Sigmoid colon (tissue), 6 donors: ENCODE measurements at regions not wholly inside any gene's neighbourhood (a gene's known extent, or its start where the extent isn't known, plus 50 kb on each side); places are given as distances from the start of the nearest gene placed in this dataset.

Experiments
- DNase-seq: peaks from one replicate; pipeline ENCODE4 v3.0.0-alpha.2; 2019
- H3K27ac ChIP-seq, 4 donors: fragments of 200-600 bp; sonication (generic); one replicate each; pipeline ENCODE4 v1.5.1; 2016 to 2019; ENCODE audit warnings: mild to moderate bottlenecking in 1 of 4
- H3K27me3 ChIP-seq, 3 donors: fragments of 200-600 bp; sonication (generic); one replicate each; pipeline ENCODE4 v1.5.1; 2019; ENCODE audit warnings: mild to moderate bottlenecking in 1 of 3
- H3K36me3 ChIP-seq, 4 donors: fragments of 200-600 bp; sonication (generic); one replicate each; pipeline ENCODE4 v1.5.1; 2016 to 2019
- H3K4me1 ChIP-seq, 4 donors: fragments of 200-600 bp; sonication (generic); one replicate each; pipeline ENCODE4 v1.5.1; 2017 to 2019
- H3K4me3 ChIP-seq, 4 donors: fragments of 200-600 bp; sonication (generic); one replicate each; pipeline ENCODE4 v1.5.1; 2017 to 2019; ENCODE audit warnings: mild to moderate bottlenecking in 2 of 4, moderate library complexity in 1 of 4
- H3K9me3 ChIP-seq, 4 donors: fragments of 200-600 bp in 3 of 4; sonication (generic) in 3 of 4; one replicate each; pipeline versions ENCODE4 v1.5.1 to v1.6.1; 2013 to 2019
- CTCF ChIP-seq, 4 experiments: fragments of 450-650 bp in 3 of 4; fragments of 200-600 bp in 1 of 4; IDR thresholded peaks; one replicate each; pipeline ENCODE4 v1.5.1; 2016 to 2019; ENCODE audit warnings: antibody characterized with exemption in 4 of 4, mild to moderate bottlenecking in 3 of 4, moderate library complexity in 2 of 4
- EP300 ChIP-seq, 4 donors: sonication (generic); formaldehyde crosslinking; IDR thresholded peaks; one replicate each; pipeline ENCODE4 v1.6.1; 2017; ENCODE audit warnings: antibody characterized with exemption in 4 of 4
- POLR2A ChIP-seq, 2 donors: fragments of 450-650 bp; IDR thresholded peaks; one replicate each; pipeline ENCODE4 v1.6.1; 2016; ENCODE audit warnings: antibody characterized with exemption in 2 of 2, mild to moderate bottlenecking in 2 of 2, moderate library complexity in 2 of 2
- POLR2AphosphoS5 ChIP-seq, 4 donors: sonication (generic); formaldehyde crosslinking; IDR thresholded peaks; one replicate each; pipeline ENCODE4 v1.6.1; 2017; ENCODE audit warnings: antibody characterized with exemption in 4 of 4
- WGBS, 2 donors: extraction: QIAGEN DNeasy Blood & Tissue Kit; methylation state at CpG; one replicate each; pipeline ENCODE4 v1.1.7; 2013; 5-methylcytosine and 5-hydroxymethylcytosine counted together
- intact Hi-C: fragments of 100-400 bp; cut with DNase I; formaldehyde crosslinking; loops from one replicate; pipeline ENCODE4 v1.15.1; 2023
- donor health status: healthy with polysubstance abuse.
- donor health status: healthy.

DNA sequence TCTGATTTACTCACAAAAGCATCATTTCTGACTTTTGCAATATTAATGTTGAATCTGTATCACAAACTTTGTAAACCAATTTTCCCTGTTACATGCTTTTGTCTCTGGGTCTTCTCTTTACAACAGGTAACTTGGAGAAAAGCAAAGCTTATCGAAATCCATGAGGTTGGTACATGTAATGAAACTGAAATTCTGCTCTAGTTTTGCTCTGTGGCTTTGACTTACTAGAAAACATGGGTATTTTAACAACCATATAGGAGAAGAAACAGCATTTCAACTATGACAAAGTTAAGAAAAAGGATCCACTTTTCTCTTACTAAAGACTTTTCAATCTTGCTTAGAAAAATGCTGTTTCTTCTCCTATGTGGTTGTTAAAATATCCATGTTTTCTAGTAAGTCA, 645.8 kb downstream of the STIM2 start:
- no peaks in the 10 kb centered on the region for H3K4me1 ChIP-seq
- H3K4me3 ChIP-seq, result no peak overlapping the region
- H3K27me3 ChIP-seq, result no peaks in the 10 kb centered on the region
- intact Hi-C loops, result no loop called here
- DNase-seq, result no peak
- no peaks in the 10 kb centered on the region for H3K36me3 ChIP-seq
- H3K9me3 ChIP-seq, result no peaks in the 10 kb centered on the region
- H3K27ac ChIP-seq, result no peak overlapping the region
- WGBS, 2 donors, result 48 to 88% methylated on average over 1 of the region's 1 CpG
- TF ChIP-seq CTCF (IDR thresholded peaks at IDR 0.05), result no peak
- TF ChIP-seq POLR2AphosphoS5 (IDR thresholded peaks at IDR 0.05), result no peak
- TF ChIP-seq POLR2A (IDR thresholded peaks at IDR 0.05), result no peak
- no peak for TF ChIP-seq EP300 (IDR thresholded peaks at IDR 0.05)

GRCh38 chr4:27514711-27515110, 654.1 kb downstream of the STIM2 start:
- no peaks in the 10 kb centered on the region for H3K9me3 ChIP-seq
- no peaks in the 10 kb centered on the region for H3K4me1 ChIP-seq
- WGBS, 2 donors, result 54 to 77% methylated on average over 2 of the region's 2 CpGs
- H3K27ac ChIP-seq, result no peak overlapping the region
- DNase-seq, result no peak
- H3K4me3 ChIP-seq, result no peak overlapping the region
- TF ChIP-seq EP300 (IDR thresholded peaks at IDR 0.05), result no peak
- no peak for TF ChIP-seq POLR2A (IDR thresholded peaks at IDR 0.05)
- TF ChIP-seq POLR2AphosphoS5 (IDR thresholded peaks at IDR 0.05), result no peak
- no peak for TF ChIP-seq CTCF (IDR thresholded peaks at IDR 0.05)
- no peaks in the 10 kb centered on the region for H3K27me3 ChIP-seq
- intact Hi-C loops, result no loop called here
- H3K36me3 ChIP-seq, result no peaks in the 10 kb centered on the region

GRCh38 chr4:27515140-27515539, 654.5 kb downstream of the STIM2 start:
- no peaks in the 10 kb centered on the region for H3K27me3 ChIP-seq
- intact Hi-C loops, result no loop called here
- no peaks in the 10 kb centered on the region for H3K9me3 ChIP-seq
- H3K4me1 ChIP-seq, result no peaks in the 10 kb centered on the region
- 61 to 71% methylated on average over 2 of the region's 2 CpGs for WGBS, 2 donors
- H3K4me3 ChIP-seq, result no peak overlapping the region
- no peaks in the 10 kb centered on the region for H3K36me3 ChIP-seq
- TF ChIP-seq EP300 (IDR thresholded peaks at IDR 0.05), result no peak
- no peak for TF ChIP-seq POLR2AphosphoS5 (IDR thresholded peaks at IDR 0.05)
- no peak for TF ChIP-seq CTCF (IDR thresholded peaks at IDR 0.05)
- no peak for TF ChIP-seq POLR2A (IDR thresholded peaks at IDR 0.05)
- no peak for DNase-seq
- no peak overlapping the region for H3K27ac ChIP-seq

- Histone ChIP-seq H3K27ac (no peak overlapping the region), H3K9me3 (no peaks in the 10 kb centered on the region), H3K27me3 (no peaks in the 10 kb centered on the region), H3K4me3 (no peak overlapping the region), H3K4me1 (no peaks in the 10 kb centered on the region), H3K36me3 (no peaks in the 10 kb centered on the region)
- intact Hi-C loops, result no loop called here
- 66 to 70% methylated on average over 2 of the region's 2 CpGs for WGBS, 2 donors
- no peak for DNase-seq
- no peak for TF ChIP-seq POLR2A (IDR thresholded peaks at IDR 0.05)
- no peak for TF ChIP-seq POLR2AphosphoS5 (IDR thresholded peaks at IDR 0.05)
- TF ChIP-seq EP300 (IDR thresholded peaks at IDR 0.05), result no peak
- no peak for TF ChIP-seq CTCF (IDR thresholded peaks at IDR 0.05)
These were observed 658.2 kb downstream of the STIM2 start for GRCh38 chr4:27518876-27519275.

- Histone ChIP-seq H3K27ac (no peak overlapping the region), H3K9me3 (no peaks in the 10 kb centered on the region), H3K4me3 (no peak overlapping the region), H3K4me1 (no peaks in the 10 kb centered on the region), H3K36me3 (no peaks in the 10 kb centered on the region), H3K27me3 (no peaks in the 10 kb centered on the region)
- DNase-seq, result no peak
- 74 to 82% methylated on average over 2 of the region's 2 CpGs for WGBS, 2 donors
- TF ChIP-seq CTCF (IDR thresholded peaks at IDR 0.05) (no peak), POLR2A (IDR thresholded peaks at IDR 0.05) (no peak), EP300 (IDR thresholded peaks at IDR 0.05) (no peak), POLR2AphosphoS5 (IDR thresholded peaks at IDR 0.05) (no peak)
- intact Hi-C loops, result no loop called here
These were observed 663.6 kb downstream of the STIM2 start for GRCh38 chr4:27524224-27524623.
